H1 (cell line): ENCODE measurements at regions not wholly inside any gene's neighbourhood (a gene's known extent, or its start where the extent isn't known, plus 50 kb on each side); places are given as distances from the start of the nearest gene placed in this dataset.

Experiments used
- E2F6 ChIP-seq: IDR thresholded peaks from 2 replicates; pipeline ENCODE4 v1.6.1; 2012; ENCODE audit warnings: inconsistent platforms
- SRF ChIP-seq: IDR thresholded peaks from 2 replicates; pipeline ENCODE4 v1.6.1; 2011; ENCODE audit warnings: mild to moderate bottlenecking, low read depth, low read length, moderate library complexity

- TF ChIP-seq E2F6 (no peak), SRF (no peak)
These were observed 783.7 kb downstream of the PLOD2 start (continued) for GRCh38 chr3:145377301-145377700.
